Right cardiac atrium (tissue), 5 donors: ENCODE measurements at regions not wholly inside any gene's neighbourhood (a gene's known extent, or its start where the extent isn't known, plus 50 kb on each side); places are given as distances from the start of the nearest gene placed in this dataset.

Experiments used
- ATAC-seq, 2 donors: fragments of 200-7000 bp; cut with Tn5 transposase; one replicate each; pipeline versions ENCODE4 v1.8.0 to v1.9.1; 2020; ENCODE audit warnings: moderate library complexity in 2 of 2, mild to moderate bottlenecking in 1 of 2
- DNase-seq, 3 donors: peaks; one replicate each; pipeline ENCODE4 v3.0.0-alpha.2; 2020
- H3K27ac ChIP-seq: one replicate; pipeline ENCODE4 v1.5.1; 2013; ENCODE audit warnings: mild to moderate bottlenecking, low read length, control low read depth, moderate library complexity
- H3K27me3 ChIP-seq: one replicate; pipeline ENCODE4 v1.6.1; 2013; ENCODE audit not compliant: control insufficient read depth, insufficient read depth
- H3K4me1 ChIP-seq: one replicate; pipeline ENCODE4 v1.6.1; 2013; ENCODE audit warnings: low read length; ENCODE audit not compliant: control insufficient read depth, insufficient read depth
- H3K4me3 ChIP-seq: one replicate; pipeline ENCODE4 v1.5.1; 2013; ENCODE audit warnings: low read length, control low read depth
- H3K9me3 ChIP-seq: one replicate; pipeline ENCODE4 v1.6.1; 2013; ENCODE audit warnings: low read length; ENCODE audit not compliant: control insufficient read depth
- WGBS: extraction: QIAGEN DNeasy Blood & Tissue Kit; methylation state at CpG from one replicate; pipeline ENCODE4 v1.1.7; 2013; 5-methylcytosine and 5-hydroxymethylcytosine counted together
- intact Hi-C, 4 donors: fragments of 100-400 bp; cut with DNase I; formaldehyde crosslinking; loops; one replicate each; pipeline versions ENCODE4 v1.11.0 to v1.14.0; 2022 to 2023
- donor health status: healthy with polysubstance abuse.
- donor health status: DM: no; HTN: yes; CAD: no.
- donor health status: DM: no; HTN: no; CAD: no.
- donor health status: DM: no; HTN: yes; CAD: no; lungs with severe emphysema.
- donor health status: DM: yes; HTN: yes; CAD: no.

GRCh38 chr4:151950993-151951670, 190.3 kb upstream of the GATB start:
- Histone ChIP-seq H3K4me3 (no peak overlapping the region), H3K4me1 (no peaks in the 10 kb centered on the region), H3K27ac (no peak overlapping the region), H3K9me3 (no peaks in the 10 kb centered on the region), H3K27me3 (no peaks in the 10 kb centered on the region)
- no peak for DNase-seq
- intact Hi-C loops = no loop called here
- WGBS = 69% methylated on average over 12 of the region's 12 CpGs
- no peak for ATAC-seq

DNA sequence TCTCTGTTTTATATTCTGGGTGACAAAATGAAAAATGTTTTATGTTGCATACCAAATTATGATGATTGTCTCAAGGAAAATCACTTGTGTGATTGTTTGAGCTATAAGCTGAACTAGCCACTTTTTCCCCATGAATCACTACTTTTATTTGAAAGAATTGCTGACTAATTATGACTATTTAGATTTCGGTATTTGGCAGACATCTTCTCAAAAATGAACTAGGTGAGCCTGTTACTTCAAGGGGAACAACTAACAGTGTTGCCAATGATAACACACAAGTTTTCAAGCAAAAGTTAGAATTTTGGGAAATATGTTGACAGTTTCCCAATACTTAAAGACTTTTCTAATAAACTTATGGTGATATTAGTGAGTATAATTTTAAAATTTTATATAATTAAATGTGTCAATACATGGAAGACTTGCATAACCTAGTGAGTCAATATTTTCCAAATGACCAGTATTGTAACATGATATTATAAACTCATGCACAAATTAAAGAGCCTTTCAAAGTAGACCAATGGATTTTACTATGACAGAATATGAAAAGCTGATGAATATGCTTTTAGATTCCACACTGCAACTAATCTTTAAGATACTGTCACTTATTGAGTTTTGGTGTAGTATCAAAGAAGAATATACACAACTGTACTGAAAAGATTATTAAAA, 187.7 kb upstream of the GATB start:
- DNase-seq (no peak), ATAC-seq (no peak)
- Histone ChIP-seq H3K27ac (no peak overlapping the region), H3K4me1 (no peaks in the 10 kb centered on the region), H3K27me3 (no peaks in the 10 kb centered on the region), H3K4me3 (no peak overlapping the region), H3K9me3 (no peaks in the 10 kb centered on the region)
- intact Hi-C loops = no loop called here
- 85% methylated on average over 1 of the region's 1 CpG for WGBS

- no peaks in the 10 kb centered on the region for H3K9me3 ChIP-seq
- no peaks in the 10 kb centered on the region for H3K4me1 ChIP-seq
- ATAC-seq = no peak
- intact Hi-C loops = no loop called here
- no peak overlapping the region for H3K27ac ChIP-seq
- no peaks in the 10 kb centered on the region for H3K27me3 ChIP-seq
- WGBS = 88% methylated on average over 2 of the region's 2 CpGs
- no peak for DNase-seq
- H3K4me3 ChIP-seq = no peak overlapping the region
Measured at GRCh38 chr4:151946718-151947117, 185.9 kb upstream of the GATB start.

DNA sequence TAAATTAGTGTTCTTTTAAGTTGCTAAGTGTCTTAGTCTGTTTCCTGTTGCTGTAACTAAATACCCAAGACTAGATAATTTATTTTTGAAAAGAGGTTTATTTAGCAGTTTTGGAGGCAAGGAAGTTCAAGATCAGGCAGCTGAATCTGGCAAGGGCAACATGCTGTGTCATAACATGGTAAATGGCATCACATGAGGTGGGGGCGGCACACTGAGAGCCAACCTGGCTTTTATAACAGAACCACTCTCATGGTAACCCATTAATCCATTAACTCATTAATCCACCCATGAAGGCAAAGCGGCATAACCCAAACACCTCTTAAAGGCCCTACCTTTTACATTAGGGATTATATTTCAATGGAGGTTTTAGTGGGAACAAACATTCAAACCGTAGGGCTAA, 182.2 kb upstream of the GATB start:
- 95% methylated on average over 3 of the region's 3 CpGs for WGBS
- Histone ChIP-seq H3K27me3 (no peaks in the 10 kb centered on the region), H3K4me1 (no peaks in the 10 kb centered on the region), H3K27ac (no peak overlapping the region), H3K4me3 (no peak overlapping the region), H3K9me3 (no peaks in the 10 kb centered on the region)
- intact Hi-C loops = no loop called here
- DNase-seq = no peak
- ATAC-seq = no peak

GRCh38 chr4:151940926-151941617, 180.3 kb upstream of the GATB start:
- ATAC-seq = no peak
- intact Hi-C loops = no loop called here
- 89% methylated on average over 3 of the region's 3 CpGs for whole genome bisulfite sequencing
- Histone ChIP-seq H3K27ac (no peak overlapping the region), H3K9me3 (no peaks in the 10 kb centered on the region), H3K27me3 (no peaks in the 10 kb centered on the region), H3K4me1 (no peaks in the 10 kb centered on the region), H3K4me3 (no peak overlapping the region)
- DNase-seq = no peak

GRCh38 chr4:151940291-151940690, 179.5 kb upstream of the GATB start:
- no peaks in the 10 kb centered on the region for H3K4me1 ChIP-seq
- intact Hi-C loops = no loop called here

GRCh38 chr4:151939670-151940069, 178.9 kb upstream of the GATB start:
- WGBS = 62% methylated on average over 3 of the region's 3 CpGs
- DNase-seq (no peak), ATAC-seq (peak in 1 of 2 donors; percentile 45)
- no peaks in the 10 kb centered on the region for H3K27me3 ChIP-seq
- no peak overlapping the region for H3K27ac ChIP-seq
- intact Hi-C loops = no loop called here
- H3K4me3 ChIP-seq = no peak overlapping the region
- H3K4me1 ChIP-seq = no peaks in the 10 kb centered on the region
- H3K9me3 ChIP-seq = no peaks in the 10 kb centered on the region

More at GRCh38 chr4:151940291-151940690, 179.5 kb upstream of the GATB start:
- no peak for ATAC-seq
- 87% methylated on average over 2 of the region's 2 CpGs for WGBS
- DNase-seq = no peak
- no peak overlapping the region for H3K4me3 ChIP-seq
- H3K9me3 ChIP-seq = no peaks in the 10 kb centered on the region
- H3K27ac ChIP-seq = no peak overlapping the region
- no peaks in the 10 kb centered on the region for H3K27me3 ChIP-seq

DNA sequence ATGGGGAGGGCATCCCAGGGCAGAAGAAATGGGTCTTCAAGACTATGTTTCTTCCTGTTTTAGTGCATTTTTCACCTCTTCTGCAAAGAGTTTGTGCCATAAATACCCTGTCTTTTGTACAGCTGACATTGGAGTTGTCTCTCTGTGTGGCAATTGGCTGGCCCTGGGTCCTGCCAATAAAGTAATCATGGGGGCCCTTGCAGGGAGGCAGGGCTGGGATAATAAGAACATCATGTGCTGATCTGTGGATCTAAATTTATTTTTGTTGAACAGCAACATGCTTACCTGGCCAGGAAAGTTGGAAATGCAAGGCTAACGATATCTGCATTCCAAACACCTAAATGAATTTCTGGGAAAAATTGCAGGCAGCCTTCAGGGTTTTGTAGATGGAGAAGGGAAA, 174.6 kb upstream of the GATB start:
- 80% methylated on average over 1 of the region's 1 CpG for WGBS
- no peak overlapping the region for H3K27ac ChIP-seq
- intact Hi-C loops = no loop called here
- H3K4me3 ChIP-seq = no peak overlapping the region
- no peaks in the 10 kb centered on the region for H3K27me3 ChIP-seq
- no peaks in the 10 kb centered on the region for H3K9me3 ChIP-seq
- no peaks in the 10 kb centered on the region for H3K4me1 ChIP-seq
- no peak for ATAC-seq
- no peak for DNase-seq

DNA sequence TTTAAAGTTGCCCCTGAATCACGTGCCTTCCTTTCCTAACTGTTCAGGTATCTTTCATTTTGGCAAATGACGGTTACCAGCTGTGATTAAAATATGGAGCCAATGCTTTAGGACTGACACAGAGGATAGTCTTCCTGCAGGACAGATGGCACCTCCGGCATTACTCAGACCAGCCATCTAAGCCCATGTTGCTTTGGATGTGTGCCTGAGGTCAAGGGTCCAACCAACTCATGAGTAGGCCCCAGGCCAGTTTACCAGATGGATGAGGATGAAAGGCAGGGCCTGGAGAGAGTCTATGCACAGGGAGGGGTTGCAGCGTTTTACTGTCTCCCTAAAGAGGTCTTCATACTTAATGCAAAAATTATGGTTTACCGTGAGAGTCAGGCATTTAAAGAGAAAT, 174.0 kb upstream of the GATB start:
- Histone ChIP-seq H3K27ac (no peak overlapping the region), H3K9me3 (no peaks in the 10 kb centered on the region), H3K27me3 (no peaks in the 10 kb centered on the region), H3K4me3 (no peak overlapping the region), H3K4me1 (no peaks in the 10 kb centered on the region)
- intact Hi-C loops = no loop called here
- DNase-seq (no peak), ATAC-seq (no peak)
- WGBS = 86% methylated on average over 5 of the region's 5 CpGs

GRCh38 chr4:151933122-151933827, 172.5 kb upstream of the GATB start:
- Histone ChIP-seq H3K4me1 (no peaks in the 10 kb centered on the region), H3K4me3 (no peak overlapping the region), H3K9me3 (no peaks in the 10 kb centered on the region), H3K27ac (no peak overlapping the region), H3K27me3 (no peaks in the 10 kb centered on the region)
- intact Hi-C loops = no loop called here
- 66% methylated on average over 13 of the region's 13 CpGs for WGBS
- peak; percentile 43 to 45 for ATAC-seq
- no peak for DNase-seq

GRCh38 chr4:151931563-151931962, 170.8 kb upstream of the GATB start:
- WGBS = 74% methylated on average over 2 of the region's 2 CpGs
- H3K4me1 ChIP-seq = no peaks in the 10 kb centered on the region
- no peaks in the 10 kb centered on the region for H3K27me3 ChIP-seq
- DNase-seq = no peak
- H3K9me3 ChIP-seq = no peaks in the 10 kb centered on the region
- no peak overlapping the region for H3K27ac ChIP-seq
- no peak for ATAC-seq
- no peak overlapping the region for H3K4me3 ChIP-seq
- intact Hi-C loops = no loop called here
